BE2C (cell line): ENCODE measurements at regions not wholly inside any gene's neighbourhood (a gene's known extent, or its start where the extent isn't known, plus 50 kb on each side); places are given as distances from the start of the nearest gene placed in this dataset.

Experiments
- DNase-seq: peaks from one replicate; pipeline ENCODE4 v3.0.0-alpha.2; 2020
- H3K27me3 ChIP-seq: fragments of 250-450 bp; sonication (Bioruptor Pico); 2 replicates; pipeline ENCODE4 v1.5.1; 2020; ENCODE audit warnings: mild to moderate bottlenecking
- H3K36me3 ChIP-seq: fragments of 250-450 bp; sonication (Bioruptor Pico); 2 replicates; pipeline ENCODE4 v1.5.1; 2020; ENCODE audit warnings: mild to moderate bottlenecking
- H3K4me1 ChIP-seq: fragments of 250-450 bp; sonication (Bioruptor Pico); 2 replicates; pipeline ENCODE4 v1.5.1; 2020
- H3K4me3 ChIP-seq: 2 replicates; pipeline ENCODE4 v1.5.1; 2011; ENCODE audit warnings: low read depth, low read length
- H3K9me3 ChIP-seq: fragments of 250-450 bp; sonication (Bioruptor Pico); 2 replicates; pipeline ENCODE4 v1.5.1; 2020
- TF ChIP-seq, protein P1 (sequence below): IDR thresholded peaks from 2 replicates; pipeline ENCODE4 v1.5.1; 2012; ENCODE audit warnings: mild to moderate bottlenecking, low read depth, low read length

DNA sequence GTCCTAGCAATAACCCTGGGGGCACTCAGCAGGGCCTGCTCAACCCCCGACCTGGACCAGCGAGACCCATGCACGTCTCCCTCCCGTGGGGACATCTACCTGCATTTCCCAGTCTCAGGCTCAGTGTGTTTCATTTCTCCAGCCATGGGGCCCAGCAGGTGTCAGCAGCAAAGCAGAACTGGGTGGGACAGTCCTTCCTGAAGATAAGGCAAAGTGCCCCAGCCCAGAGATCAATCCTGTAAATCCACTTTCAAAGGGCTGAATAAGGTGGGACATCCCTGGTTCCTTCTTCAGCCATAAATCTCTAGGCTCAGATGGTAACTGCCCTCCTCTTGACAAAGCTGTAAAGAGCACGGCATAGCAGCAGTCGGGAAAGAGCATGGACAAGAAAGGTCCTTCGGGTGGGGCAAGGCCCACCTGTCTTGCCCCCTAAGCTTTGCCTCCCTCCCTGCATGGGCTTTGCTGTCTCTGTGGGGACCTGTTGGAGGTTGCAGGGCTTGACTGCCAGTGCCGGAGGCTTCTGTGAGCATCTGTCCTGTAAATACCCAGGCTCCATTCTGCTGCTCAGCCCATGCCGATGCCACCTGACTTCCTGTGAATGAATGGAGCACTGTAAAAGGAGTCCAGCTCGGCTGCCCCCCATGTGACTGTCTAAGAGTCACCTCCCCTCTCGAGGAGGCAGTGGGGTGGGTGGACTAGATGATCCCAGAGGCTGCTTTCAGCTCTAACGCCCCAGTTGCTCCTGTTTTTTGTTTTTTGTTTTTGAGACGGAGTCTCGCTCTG lies 84.8 kb upstream of the TBC1D3K start:
- H3K27me3 ChIP-seq = peaks cover 51% of the 10 kb centered on the region
- H3K4me3 ChIP-seq = no peak overlapping the region
- DNase-seq = no peak
- TF ChIP-seq, protein P1, sequence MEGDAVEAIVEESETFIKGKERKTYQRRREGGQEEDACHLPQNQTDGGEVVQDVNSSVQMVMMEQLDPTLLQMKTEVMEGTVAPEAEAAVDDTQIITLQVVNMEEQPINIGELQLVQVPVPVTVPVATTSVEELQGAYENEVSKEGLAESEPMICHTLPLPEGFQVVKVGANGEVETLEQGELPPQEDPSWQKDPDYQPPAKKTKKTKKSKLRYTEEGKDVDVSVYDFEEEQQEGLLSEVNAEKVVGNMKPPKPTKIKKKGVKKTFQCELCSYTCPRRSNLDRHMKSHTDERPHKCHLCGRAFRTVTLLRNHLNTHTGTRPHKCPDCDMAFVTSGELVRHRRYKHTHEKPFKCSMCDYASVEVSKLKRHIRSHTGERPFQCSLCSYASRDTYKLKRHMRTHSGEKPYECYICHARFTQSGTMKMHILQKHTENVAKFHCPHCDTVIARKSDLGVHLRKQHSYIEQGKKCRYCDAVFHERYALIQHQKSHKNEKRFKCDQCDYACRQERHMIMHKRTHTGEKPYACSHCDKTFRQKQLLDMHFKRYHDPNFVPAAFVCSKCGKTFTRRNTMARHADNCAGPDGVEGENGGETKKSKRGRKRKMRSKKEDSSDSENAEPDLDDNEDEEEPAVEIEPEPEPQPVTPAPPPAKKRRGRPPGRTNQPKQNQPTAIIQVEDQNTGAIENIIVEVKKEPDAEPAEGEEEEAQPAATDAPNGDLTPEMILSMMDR = no peak
- no peaks in the 10 kb centered on the region for H3K36me3 ChIP-seq
- H3K9me3 ChIP-seq = no peaks in the 10 kb centered on the region
- no peaks in the 10 kb centered on the region for H3K4me1 ChIP-seq

DNA sequence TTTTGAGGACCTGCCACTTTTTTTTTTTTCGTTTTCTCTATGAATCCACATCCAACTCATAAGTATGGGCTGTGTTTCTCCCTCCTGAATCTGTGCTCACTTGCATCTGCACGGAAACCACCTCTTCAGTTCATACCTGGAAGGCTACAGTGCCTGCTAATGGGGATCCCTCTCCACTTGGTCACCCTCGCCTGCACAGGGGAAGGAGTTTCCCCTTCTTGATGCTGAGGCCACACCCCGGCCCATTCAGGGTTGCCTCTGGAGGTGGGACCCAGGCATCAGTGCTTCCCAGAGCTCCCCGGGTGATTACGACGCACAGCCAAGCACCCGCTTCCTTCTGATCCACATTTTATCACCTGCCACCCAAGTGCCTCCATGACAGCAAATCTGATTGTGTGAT lies 85.9 kb upstream of the TBC1D3K start:
- Histone ChIP-seq H3K36me3 (no peaks in the 10 kb centered on the region), H3K9me3 (no peaks in the 10 kb centered on the region), H3K27me3 (peaks cover 52% of the 10 kb centered on the region), H3K4me1 (no peaks in the 10 kb centered on the region), H3K4me3 (no peak overlapping the region)
- no peak for DNase-seq
- TF ChIP-seq, protein P1 = no peak

DNA sequence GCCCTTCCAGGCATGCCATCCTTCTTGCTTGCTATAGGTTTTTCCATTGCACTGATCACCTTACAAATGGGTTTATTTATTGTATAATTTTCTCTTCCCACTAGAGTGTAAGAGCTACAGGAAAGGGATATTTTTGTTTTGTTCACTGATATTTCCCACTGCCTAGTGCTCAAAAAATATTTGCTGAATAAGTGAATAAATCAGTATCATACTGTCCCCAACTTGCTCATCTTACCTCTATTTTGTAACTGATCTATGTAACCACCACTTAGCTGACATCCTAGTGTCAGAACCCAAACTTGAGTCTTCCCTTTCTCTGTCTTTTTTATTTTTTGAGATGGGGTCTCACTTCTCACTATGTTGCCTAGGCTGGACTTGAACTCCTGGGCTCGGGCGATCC lies 87.6 kb upstream of the TBC1D3K start:
- no peaks in the 10 kb centered on the region for H3K9me3 ChIP-seq
- H3K27me3 ChIP-seq = peaks cover 49% of the 10 kb centered on the region
- no peak overlapping the region for H3K4me3 ChIP-seq
- no peaks in the 10 kb centered on the region for H3K36me3 ChIP-seq
- no peaks in the 10 kb centered on the region for H3K4me1 ChIP-seq
- no peak for DNase-seq
- TF ChIP-seq, protein P1 = no peak

DNA sequence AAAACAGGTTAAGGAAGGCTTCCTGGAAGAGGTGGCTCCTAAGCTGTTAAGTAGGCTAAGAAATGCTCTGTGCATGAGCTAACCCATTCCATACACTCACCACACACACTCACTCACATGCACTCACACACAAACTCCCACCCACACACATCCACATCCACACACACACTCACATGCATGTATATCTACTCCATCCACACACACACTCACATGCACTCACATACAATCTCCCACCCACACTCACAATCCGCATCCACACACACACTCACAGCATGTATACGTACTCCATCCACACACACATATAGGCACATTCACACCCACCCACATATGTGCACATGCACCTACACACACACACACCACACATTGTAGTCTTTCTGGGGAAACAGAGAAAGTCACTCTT lies 89.3 kb upstream of the HNF1B start:
- Histone ChIP-seq H3K4me3 (no peak overlapping the region), H3K27me3 (peaks cover 37% of the 10 kb centered on the region), H3K4me1 (no peaks in the 10 kb centered on the region), H3K36me3 (no peaks in the 10 kb centered on the region), H3K9me3 (no peaks in the 10 kb centered on the region)
- TF ChIP-seq, protein P1 = 0 out of 2 replicates have a peak, but pooled peaks have one; percentile 2
- no peak for DNase-seq

DNA sequence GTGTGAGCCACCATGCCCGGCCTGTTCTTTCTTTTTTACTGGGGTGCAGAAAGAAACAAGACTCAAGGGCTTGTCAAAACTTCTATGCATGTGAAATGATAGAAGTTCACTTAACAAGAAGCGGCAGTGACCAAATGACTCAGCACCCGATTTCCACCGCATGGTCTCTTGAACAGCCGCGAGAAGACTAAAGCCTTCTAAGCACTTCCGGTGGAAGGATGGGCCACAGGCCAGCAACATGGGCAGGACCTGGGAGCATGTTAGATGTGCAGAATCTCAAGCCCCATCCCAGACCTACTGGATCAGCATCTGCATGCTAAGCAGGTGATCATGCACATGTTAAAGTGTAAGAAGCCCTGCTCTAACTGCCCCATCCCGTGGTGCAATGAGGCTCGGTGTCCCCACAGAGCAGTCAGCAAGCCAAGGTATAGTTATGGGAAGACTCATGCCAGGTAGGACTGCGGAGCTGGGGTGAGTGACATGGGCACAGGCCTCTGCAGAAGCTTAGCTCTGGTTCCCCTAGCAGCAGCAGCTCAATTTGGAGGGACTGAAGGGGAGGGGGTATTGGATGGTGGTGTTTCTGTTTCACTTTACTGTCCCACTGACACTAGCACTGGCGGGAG lies 88.5 kb upstream of the HNF1B start:
- H3K27me3 ChIP-seq = peaks cover 29% of the 10 kb centered on the region
- no peak overlapping the region for H3K4me3 ChIP-seq
- H3K9me3 ChIP-seq = no peaks in the 10 kb centered on the region
- TF ChIP-seq, protein P1 = no peak
- no peaks in the 10 kb centered on the region for H3K36me3 ChIP-seq
- H3K4me1 ChIP-seq = no peaks in the 10 kb centered on the region
- DNase-seq = no peak

DNA sequence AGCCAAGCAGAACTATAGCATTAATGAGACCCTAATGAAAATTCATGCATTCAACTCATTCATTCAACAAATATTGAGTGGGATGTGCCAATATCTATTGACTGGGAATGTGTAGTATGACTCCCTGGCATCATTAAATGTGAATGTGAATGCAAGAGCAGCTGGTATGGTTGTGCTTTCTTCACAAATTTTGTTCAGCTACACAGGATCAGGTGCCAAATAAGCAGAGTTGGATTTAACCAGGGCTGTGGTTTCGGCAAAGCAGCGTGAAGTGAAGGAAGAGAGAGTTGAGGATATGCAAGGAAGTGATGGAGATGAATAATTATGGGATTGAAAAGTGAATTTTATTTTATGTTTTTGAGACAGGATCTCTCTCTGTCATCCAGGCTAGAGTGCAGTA lies 87.1 kb upstream of the HNF1B start:
- no peak for DNase-seq
- Histone ChIP-seq H3K27me3 (peaks cover 20% of the 10 kb centered on the region), H3K4me1 (no peaks in the 10 kb centered on the region), H3K36me3 (no peaks in the 10 kb centered on the region), H3K9me3 (no peaks in the 10 kb centered on the region), H3K4me3 (no peak overlapping the region)
- TF ChIP-seq, protein P1 = no peak
